Neural crest cell (in vitro differentiated cells): ENCODE measurements at regions not wholly inside any gene's neighbourhood (a gene's known extent, or its start where the extent isn't known, plus 50 kb on each side); places are given as distances from the start of the nearest gene placed in this dataset.

ENCODE experiments used
- DNase-seq: peaks from one replicate; pipeline ENCODE4 v3.0.0; 2021; ENCODE audit warnings: low read depth, mixed read lengths, low spot score
- H3K27ac Mint-ChIP-seq: one replicate; pipeline ENCODE4 v1.8.0; 2021; ENCODE audit warnings: mild to moderate bottlenecking, mixed read lengths; ENCODE audit not compliant: unreplicated experiment
- H3K27me3 Mint-ChIP-seq: 2 replicates; pipeline ENCODE4 v1.8.0; 2021; ENCODE audit warnings: low read depth, mild to moderate bottlenecking, mixed read lengths
- H3K36me3 Mint-ChIP-seq: 2 replicates; pipeline ENCODE4 v1.8.0; 2021; ENCODE audit warnings: low read depth, mild to moderate bottlenecking, mixed read lengths
- H3K4me1 Mint-ChIP-seq: 2 replicates; pipeline ENCODE4 v1.8.0; 2021; ENCODE audit warnings: mixed read lengths
- H3K4me3 Mint-ChIP-seq: one replicate; pipeline ENCODE4 v1.8.0; 2021; ENCODE audit warnings: mild to moderate bottlenecking, mixed read lengths
- H3K9me3 Mint-ChIP-seq: 2 replicates; pipeline ENCODE4 v1.8.0; 2021; ENCODE audit warnings: mixed read lengths
- TF ChIP-seq, protein P1 (sequence below): fragments of 200-600 bp; sonication (generic); conservative IDR thresholded peaks from 2 replicates; pipeline ENCODE4 v1.5.0; 2021; ENCODE audit warnings: antibody characterized with exemption, mild to moderate bottlenecking

DNA sequence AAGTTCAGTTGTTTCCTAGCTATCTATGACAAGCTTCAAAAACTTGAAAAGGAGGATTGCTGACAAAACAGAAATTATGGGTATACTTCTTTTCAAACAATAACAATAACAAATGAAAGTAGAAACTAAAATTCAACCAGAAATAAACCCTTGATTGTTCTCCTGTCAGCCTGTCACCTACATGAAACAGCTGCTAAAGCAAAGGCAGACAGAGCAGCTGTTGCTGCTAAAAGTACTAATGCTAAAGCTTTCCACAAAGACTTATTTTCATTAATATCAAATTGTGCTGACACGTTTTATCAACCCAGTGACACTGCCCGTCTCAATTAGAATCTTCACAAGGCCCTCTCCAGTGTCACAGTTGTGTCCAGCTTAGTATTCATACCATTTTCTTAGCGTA, 533.2 kb upstream of the GBE1 start:
- no peaks in the 10 kb centered on the region for H3K4me1 Mint-ChIP-seq
- H3K27me3 Mint-ChIP-seq, result no peaks in the 10 kb centered on the region
- no peaks in the 10 kb centered on the region for H3K36me3 Mint-ChIP-seq
- TF ChIP-seq, protein P1, sequence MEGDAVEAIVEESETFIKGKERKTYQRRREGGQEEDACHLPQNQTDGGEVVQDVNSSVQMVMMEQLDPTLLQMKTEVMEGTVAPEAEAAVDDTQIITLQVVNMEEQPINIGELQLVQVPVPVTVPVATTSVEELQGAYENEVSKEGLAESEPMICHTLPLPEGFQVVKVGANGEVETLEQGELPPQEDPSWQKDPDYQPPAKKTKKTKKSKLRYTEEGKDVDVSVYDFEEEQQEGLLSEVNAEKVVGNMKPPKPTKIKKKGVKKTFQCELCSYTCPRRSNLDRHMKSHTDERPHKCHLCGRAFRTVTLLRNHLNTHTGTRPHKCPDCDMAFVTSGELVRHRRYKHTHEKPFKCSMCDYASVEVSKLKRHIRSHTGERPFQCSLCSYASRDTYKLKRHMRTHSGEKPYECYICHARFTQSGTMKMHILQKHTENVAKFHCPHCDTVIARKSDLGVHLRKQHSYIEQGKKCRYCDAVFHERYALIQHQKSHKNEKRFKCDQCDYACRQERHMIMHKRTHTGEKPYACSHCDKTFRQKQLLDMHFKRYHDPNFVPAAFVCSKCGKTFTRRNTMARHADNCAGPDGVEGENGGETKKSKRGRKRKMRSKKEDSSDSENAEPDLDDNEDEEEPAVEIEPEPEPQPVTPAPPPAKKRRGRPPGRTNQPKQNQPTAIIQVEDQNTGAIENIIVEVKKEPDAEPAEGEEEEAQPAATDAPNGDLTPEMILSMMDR, result no peak
- peaks cover 4% of the 10 kb centered on the region for H3K9me3 Mint-ChIP-seq
- no peak for DNase-seq
- H3K27ac Mint-ChIP-seq, result no peak overlapping the region
- no peak overlapping the region for H3K4me3 Mint-ChIP-seq

DNA sequence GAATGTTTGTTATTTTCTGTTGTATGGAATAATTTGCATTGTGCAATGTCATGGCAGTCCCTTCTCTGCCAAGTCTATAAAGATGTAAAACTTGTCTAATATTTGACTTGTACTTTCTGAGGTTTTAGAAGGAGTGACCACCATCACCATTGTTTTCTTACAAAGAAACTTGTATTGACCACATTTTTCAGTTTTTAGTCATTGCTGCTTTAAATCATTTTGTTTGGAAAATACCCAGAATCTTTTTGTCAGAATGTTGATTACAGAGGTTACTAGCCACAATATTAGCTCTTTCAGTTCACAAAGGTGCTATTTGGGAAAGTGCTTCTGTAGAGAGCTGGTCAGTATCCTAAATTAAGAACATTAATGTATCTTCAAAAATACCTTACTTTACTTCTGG, 532.4 kb upstream of the GBE1 start:
- Mint-ChIP-seq H3K4me1 (no peaks in the 10 kb centered on the region), H3K4me3 (no peak overlapping the region), H3K27ac (no peak overlapping the region), H3K9me3 (peaks cover under 1% of the 10 kb centered on the region), H3K36me3 (no peaks in the 10 kb centered on the region), H3K27me3 (no peaks in the 10 kb centered on the region)
- TF ChIP-seq, protein P1, result no peak
- DNase-seq, result no peak

DNA sequence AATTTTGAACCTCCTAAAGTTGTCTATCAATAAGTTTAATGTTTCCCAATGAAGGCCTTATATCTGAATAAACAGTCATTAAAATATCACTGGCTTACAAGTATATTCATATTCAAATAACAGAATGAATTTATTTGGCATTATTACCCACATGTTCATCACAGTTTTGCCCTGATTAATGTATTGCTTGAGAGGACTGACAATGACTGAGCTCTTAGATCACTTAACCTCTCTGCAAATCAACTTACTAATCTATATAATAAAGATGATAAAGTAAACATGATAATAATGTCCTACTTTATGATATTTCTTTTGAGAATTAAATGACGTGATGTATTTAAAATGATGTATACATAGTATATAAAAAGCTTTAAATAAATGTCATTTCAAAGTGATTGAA, 532.0 kb upstream of the GBE1 start:
- H3K4me1 Mint-ChIP-seq, result no peaks in the 10 kb centered on the region
- no peaks in the 10 kb centered on the region for H3K27me3 Mint-ChIP-seq
- no peaks in the 10 kb centered on the region for H3K36me3 Mint-ChIP-seq
- H3K9me3 Mint-ChIP-seq, result no peaks in the 10 kb centered on the region
- H3K4me3 Mint-ChIP-seq, result no peak overlapping the region
- TF ChIP-seq, protein P1, result no peak
- H3K27ac Mint-ChIP-seq, result no peak overlapping the region
- no peak for DNase-seq

GRCh38 chr3:82287562-82287961, 526.1 kb upstream of the GBE1 start:
- H3K27ac Mint-ChIP-seq, result no peak overlapping the region
- H3K36me3 Mint-ChIP-seq, result no peaks in the 10 kb centered on the region
- peaks cover 3% of the 10 kb centered on the region for H3K9me3 Mint-ChIP-seq
- no peak overlapping the region for H3K4me3 Mint-ChIP-seq
- no peaks in the 10 kb centered on the region for H3K27me3 Mint-ChIP-seq
- no peaks in the 10 kb centered on the region for H3K4me1 Mint-ChIP-seq
- TF ChIP-seq, protein P1, result no peak
- DNase-seq, result no peak

- TF ChIP-seq, protein P1, result no peak
- Mint-ChIP-seq H3K4me1 (no peaks in the 10 kb centered on the region), H3K27ac (no peak overlapping the region), H3K36me3 (no peaks in the 10 kb centered on the region), H3K27me3 (no peaks in the 10 kb centered on the region), H3K4me3 (no peak overlapping the region), H3K9me3 (no peaks in the 10 kb centered on the region)
- no peak for DNase-seq
Observed at GRCh38 chr3:82281205-82281604, 519.8 kb upstream of the GBE1 start.

GRCh38 chr3:82276992-82277391, 515.5 kb upstream of the GBE1 start:
- H3K9me3 Mint-ChIP-seq, result peaks cover 3% of the 10 kb centered on the region
- no peak overlapping the region for H3K4me3 Mint-ChIP-seq
- no peak for DNase-seq
- H3K27ac Mint-ChIP-seq, result no peak overlapping the region
- TF ChIP-seq, protein P1, result no peak
- no peaks in the 10 kb centered on the region for H3K27me3 Mint-ChIP-seq
- no peaks in the 10 kb centered on the region for H3K4me1 Mint-ChIP-seq
- H3K36me3 Mint-ChIP-seq, result no peaks in the 10 kb centered on the region
